HG03045 (cell line): ENCODE measurements at regions not wholly inside any gene's neighbourhood (a gene's known extent, or its start where the extent isn't known, plus 50 kb on each side); places are given as distances from the start of the nearest gene placed in this dataset.
"Not testable (repeated sequence)": the region's sequence is repeated elsewhere in the genome, so short reads cannot be mapped to it uniquely, and the experiment has no call there.

Experiments used
- ATAC-seq: cut with Tn5 transposase; IDR thresholded peaks from one replicate; pipeline ENCODE4 v1.9.1; 2021; ENCODE audit warnings: mild to moderate bottlenecking, moderate library complexity; ENCODE audit not compliant: unreplicated experiment

DNA sequence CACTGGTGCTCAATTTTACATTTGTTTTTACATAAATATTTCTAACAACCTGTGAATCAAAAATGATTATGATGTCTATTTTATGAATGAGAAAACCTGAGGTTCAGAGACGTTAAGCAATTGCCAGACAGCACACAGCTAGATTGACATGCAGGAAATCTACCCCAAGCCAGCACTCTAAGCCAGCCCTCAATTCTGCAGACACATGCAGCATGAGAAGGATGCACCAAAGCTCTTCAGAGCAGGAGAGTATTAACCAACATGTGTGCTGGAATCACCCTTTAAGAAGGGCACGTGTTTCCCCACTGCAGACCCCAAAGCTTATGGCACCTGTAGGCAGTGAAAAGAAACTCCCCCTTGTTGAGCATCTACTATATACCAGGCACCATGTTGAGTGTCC is 126.1 kb upstream of the ARHGEF3 start:
- no peak for ATAC-seq

DNA sequence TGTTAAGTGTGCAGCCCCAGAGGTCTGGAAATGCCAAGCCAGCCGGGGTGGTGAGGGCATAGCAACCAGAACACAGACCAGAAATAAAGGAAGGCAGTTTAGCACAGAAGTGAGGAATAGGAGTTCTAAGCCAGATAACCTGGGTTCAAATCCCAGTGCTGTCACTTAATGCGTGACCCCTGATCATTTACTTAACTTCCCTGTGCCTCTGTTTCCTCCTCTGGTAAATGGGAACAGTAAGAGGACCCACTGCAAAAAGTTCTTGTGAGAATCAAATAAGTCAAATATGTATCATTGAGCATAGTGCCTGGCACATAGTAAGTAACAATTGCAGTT is 125.2 kb upstream of the ARHGEF3 start:
- no peak for ATAC-seq

DNA sequence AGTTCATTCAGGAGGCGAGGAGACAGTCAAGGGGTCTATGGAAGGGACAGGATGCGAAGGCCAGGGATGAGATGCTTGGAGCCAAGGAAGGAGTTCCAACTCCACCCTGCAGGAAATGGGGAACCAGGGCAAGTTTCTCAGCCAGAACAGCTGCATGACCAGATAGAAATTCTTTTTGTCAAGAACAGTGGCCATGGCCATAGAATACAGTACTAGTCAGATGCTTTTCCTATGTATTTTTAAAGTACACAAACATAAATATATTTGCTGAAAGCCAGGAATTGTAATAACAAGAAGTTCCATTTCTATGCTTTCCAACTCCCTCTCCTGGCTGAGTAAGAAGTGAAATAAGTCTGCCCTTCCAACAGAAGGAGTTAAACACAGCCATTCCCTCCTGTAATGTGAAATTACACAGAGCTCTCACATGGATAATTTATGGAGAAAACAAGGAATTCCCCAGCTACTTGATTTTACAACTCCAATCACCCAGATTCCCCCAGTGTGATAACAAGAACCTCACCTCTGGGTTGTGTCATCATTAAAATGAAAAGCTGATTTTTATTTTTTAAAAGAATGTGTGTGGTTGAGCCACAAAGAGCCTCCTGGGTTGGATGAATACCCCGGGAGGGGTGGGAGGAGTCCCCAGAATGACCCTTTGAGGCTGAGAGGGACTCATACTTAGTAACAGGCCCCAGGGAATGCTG is 124.6 kb upstream of the ARHGEF3 start:
- ATAC-seq: no peak

DNA sequence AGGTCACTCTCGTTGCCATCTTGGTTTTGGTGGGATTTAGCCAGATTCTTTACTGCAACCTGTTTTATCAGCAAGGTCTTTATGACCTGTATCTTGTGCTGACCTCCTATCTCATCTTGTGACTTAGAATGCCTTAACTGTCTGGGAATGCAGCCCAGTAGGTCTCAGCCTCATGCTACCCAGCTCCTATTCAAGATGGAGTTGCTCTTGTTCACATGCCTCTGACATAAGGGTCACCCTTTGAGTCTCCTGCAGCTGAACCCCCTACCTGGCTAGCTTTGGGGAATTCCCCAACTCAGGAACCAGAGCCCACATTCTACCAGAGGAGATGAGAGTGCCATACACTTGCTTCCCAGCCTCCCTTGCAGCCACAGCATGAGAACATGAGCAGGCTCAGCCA is 123.0 kb upstream of the ARHGEF3 start:
- ATAC-seq: not testable (repeated sequence)

DNA sequence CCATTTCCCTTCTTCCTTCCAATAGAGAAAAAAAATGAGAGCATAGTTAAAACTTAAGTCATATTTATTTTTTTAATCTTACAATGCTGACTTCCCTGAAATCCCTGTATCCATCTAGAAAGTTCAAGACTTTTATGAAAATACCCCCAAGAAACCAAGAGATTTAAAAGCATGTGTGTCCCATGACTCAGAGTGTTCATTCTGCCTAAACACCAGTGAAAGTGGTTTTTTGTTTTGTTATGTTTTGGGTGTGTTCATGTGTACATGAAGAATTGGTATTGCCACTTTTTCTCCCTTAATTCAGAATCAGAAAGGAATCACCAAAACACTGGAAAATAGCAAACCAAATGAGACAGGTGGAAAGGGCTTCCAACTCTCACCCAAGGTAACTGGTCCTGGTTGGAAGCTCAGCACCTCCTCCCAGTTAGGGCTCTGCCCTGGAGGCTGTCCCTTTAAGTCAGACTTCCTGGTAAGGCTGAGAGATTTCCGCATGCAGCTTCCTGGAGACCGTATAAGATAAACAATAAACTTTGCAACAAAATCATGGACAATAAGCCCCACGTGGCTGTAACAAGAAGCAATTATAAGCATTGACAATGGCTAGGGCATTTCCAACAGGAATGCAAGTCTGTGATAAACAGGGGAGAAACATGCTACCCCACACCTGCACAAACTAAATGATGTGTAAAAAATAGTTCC is 121.9 kb upstream of the ARHGEF3 start:
- ATAC-seq: no peak

DNA sequence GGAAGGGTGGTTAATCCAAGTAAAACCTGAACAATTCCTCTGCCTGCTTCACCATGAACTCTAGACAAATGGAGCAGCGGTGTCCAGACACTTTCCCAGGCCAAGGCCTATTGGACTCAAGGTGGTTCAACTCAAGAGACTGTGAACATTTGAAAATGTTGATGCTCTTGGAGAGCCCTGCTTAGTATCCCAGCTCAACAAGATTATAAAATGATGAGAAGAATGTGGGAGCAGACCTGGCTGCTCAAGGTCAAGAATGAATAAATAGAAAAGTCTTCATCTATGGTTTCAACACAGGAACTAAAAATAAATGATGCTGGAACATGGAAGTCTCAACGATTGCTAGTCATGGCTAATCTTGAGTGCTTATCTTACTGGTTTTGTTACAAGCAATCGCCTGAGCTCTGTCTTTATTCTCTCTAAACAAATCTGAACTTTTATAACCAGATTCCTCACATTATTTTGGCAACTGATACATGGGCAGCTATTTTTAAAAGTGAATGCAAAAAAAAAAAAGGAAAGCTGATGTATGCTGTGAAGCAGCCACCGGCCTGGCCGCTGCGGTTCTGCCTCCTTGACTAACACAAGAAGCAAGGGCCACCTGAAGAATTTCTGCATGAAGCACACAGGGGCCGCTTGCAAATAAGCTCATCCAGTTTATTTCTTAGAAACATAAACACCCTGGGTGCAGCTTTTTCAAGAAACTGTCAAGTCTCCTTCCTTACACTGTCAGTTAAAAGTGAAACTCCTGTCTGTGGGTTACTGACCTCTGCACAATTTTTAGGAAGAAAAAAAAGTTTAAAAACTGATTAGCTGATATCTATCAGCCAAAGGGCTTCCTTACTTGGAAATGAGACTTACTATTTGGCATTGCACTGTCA is 120.1 kb upstream of the ARHGEF3 start:
- ATAC-seq: no peak

DNA sequence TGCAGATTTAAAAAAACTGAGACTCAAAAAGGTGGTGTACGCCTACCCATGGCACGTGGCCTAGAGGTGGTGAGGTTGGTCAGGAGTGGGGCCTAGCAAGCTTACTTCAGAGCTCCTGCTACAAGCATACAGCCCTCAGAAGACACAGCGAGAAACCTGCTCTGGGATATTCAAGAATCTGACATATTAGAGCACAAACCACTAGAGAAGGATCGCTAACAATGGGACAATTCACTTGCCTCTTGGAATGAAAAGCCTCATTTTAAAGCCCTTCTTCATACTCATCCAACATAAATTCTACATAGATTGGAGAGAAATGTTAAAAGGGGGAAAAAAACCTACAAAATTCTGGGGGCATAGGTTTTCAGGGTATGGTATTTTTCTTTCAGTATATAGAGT is 118.0 kb upstream of the ARHGEF3 start:
- ATAC-seq: no peak

DNA sequence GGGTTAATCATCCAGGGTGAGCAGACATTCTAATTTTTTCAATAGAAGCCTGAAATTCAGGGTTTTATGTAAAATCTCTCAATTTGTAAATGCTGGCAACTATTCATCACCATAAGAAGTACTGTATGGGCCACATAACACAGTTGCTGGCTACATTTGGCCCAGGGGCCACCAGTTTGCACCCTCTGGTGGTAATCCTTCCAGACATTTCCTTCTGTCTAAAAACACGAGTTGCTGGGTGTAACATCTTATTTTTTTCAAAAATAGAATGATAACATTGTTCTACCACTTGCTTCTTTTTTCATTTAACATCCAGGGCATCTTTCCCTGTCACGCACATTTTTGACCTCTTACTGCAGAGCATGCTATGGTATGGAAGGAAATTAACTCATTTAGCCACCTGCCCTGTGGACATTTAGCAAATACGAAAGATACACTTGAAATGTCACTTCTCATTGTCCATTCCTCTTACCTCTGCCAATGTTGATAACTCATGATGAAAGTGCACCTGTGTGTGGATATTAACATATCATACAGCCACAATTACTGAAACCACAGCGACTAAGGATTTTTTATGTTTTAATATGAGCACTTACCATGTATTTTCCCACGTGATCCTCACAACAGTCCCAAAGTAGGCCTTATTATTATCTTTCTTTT is 117.5 kb upstream of the ARHGEF3 start:
- no peak for ATAC-seq

DNA sequence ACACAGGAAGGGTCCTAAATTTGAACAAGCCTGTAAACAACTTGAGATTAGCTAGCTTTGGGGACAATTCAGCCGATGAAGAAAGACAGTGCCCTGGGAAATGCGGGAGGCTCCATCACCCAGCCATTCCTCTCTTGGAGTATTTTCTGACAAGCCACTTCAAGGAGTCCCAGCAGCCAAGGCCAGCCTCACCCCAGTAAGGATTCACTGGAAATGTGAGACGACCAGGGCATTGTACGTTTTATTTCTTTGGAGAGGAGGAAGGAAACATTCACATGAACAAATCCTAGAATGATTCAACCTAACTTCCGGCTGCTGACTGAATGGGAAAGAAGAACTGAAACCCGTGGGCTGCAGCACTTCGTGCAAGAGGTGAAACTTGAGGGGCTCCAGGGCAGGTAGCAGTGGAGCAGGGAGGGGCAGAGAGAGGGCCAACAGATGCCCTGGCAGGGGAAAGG is 116.4 kb upstream of the ARHGEF3 start:
- ATAC-seq: peak; percentile 40

DNA sequence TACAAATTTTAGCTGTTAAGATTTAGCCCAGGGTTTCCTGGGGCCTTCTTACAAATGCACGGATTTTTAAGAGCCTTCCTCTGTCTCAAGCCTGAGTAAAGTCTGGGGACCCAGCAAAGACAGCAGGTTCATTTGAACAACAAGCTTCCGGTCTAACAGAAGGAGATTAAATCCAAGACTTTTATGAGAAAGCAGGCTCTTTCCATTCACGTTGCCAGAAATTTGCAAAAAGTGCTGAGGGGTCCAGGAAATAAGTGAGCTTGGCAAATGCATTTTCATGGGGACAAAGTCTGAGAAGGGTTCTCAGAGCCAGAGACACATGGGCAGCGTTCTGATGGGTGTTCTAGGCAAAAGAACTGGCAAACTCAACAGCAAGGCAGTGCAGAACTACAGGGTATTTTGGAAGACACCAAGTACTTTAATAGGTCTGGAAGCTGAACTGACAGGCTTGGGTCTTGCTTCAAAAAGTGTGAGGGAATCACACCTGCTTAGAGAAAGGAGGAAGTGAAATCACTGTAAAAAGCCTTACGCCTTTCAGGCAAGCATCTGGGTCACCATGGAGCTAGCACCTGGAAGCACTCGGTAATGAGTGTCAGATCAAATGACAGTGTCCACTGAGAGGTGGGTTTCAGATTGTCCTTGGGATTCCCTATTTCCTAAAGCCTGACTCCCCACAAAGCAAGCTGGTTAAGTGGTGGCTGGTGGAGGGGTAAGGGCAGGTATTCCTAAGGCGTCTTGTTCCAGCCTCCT is 115.8 kb upstream of the ARHGEF3 start:
- peak; percentile 67 for ATAC-seq

DNA sequence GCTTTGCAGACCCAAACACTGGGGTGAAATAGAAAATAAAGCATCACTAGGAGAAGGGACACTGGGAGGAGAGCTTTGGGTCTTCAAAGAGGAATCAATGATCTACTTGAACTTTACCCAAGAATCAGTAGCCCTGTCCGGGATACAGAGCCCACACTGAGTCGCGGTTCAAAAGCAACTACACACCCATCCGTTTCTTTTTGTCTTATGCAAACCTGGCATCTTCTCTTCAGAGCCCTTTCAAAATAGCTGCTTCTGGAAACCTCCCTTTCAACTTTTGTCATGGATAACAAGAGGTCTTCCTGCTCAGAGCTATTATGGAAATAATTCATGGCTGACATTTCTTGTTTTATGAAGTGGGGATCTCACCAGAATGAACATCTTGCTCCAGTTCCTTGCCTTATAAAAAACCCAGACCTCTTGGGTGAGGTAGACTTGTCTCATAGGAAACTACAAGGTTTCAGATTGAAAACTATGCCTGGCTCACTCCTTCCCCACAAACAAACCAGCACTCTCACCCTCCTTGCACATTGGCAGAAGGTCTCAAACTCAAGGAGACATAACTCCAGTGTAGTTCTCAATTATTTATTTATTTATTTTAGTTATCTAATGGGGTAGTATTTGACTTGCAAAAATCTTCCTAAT is 115.1 kb upstream of the ARHGEF3 start:
- ATAC-seq: no peak

DNA sequence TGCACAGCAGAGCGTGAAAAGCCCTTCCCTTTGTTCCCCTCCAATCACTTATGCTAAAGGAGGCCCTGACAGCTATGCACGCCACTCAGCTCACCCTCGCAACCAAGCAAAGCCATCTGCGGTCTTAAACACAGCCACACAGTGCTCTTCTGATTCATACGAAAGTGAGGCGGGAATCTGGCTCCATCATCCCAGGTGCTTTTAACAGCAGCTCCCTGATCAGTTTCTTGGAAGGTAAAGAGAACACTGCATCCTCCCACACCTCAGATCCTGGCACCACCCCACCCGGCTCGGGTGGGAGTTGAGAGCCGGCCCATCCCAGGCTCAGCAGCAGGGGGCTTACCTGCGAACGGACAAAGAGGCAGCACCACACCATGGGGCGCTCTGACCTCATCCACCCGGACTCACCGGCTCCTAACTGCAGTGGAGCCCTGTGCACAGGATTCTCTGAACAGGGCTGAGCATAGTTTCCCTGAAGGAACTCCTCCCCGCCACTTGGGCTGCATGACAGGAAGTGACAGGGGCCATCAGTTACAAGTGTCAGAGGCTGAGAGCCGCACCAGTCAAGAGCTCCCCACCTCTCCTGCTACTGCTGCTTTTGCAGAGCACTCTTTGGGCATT is 114.3 kb upstream of the ARHGEF3 start:
- ATAC-seq: peak; percentile 59

DNA sequence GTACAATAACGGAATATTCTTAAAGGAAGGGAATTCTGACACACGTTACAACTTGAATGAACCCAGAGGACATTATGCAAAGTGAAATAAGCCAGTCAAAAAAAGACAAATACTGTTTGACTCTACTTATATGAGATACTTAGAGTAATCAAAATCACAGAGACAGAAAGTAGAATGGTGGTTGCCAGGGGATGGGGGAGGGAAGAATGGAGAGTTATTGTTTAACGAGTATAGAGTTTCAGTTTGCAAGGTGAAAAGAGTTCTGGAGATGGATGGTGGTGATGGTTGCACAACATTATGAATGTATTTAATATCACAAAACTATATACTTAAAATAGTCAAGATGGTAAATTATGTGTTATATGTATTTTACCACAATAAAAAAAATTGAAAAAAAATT is 112.9 kb upstream of the ARHGEF3 start:
- no peak for ATAC-seq

DNA sequence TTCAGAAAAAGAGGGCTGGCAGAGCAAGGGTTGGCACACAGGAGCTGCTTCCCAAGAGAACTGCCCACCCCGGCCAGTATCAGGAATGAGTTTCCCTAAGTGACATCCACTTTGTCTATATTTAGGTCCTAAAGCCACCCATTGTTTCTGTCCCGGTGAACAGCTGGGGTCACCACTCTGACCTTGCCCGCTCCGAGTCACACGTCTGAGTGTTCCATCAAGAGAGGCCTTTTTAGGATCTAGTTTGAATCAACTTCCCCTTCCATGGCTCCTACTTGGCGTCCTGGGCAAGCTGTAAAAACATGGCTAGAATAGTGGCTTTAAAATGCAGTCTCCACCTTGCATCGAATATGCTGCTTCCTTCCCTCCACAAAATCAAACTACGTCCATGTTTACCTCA is 109.6 kb upstream of the ARHGEF3 start:
- no peak for ATAC-seq

DNA sequence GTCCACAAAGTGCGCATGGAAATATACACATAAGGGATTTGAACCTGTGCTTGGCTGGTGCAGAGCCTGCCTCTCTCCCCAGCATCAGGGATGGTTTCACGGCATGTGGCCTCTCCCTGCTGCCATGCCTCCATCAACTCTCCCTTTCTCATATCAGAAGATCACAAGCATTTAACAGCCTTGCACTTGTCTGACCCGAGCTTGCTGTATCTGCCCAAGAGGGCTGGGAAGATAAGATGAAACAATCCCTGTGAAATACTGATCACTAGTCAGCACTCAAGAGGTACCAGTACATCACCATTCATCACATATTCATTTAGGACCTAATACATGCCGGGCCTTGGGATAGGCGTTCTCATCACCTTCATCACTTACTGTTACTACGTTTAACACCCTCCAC is 107.6 kb upstream of the ARHGEF3 start:
- no peak for ATAC-seq

DNA sequence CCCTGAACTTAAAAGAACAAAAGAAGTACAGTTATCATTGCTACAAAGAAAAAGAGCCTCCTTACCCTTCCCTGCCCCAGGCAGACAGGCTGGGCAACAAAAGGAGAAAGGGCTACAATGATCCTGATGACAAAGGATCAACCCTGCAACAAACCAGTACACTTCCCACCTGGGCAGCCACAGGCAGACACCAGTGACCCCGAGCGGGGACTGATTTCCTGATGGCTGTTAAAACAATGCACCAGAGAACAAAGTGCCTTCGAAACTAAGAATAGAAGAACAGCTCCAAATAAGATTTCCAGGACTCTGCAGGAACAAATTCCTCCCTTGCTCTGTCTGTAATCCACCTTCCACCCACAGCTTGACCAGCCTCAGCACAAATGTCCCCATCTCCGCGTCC is 106.3 kb upstream of the ARHGEF3 start:
- no peak for ATAC-seq

DNA sequence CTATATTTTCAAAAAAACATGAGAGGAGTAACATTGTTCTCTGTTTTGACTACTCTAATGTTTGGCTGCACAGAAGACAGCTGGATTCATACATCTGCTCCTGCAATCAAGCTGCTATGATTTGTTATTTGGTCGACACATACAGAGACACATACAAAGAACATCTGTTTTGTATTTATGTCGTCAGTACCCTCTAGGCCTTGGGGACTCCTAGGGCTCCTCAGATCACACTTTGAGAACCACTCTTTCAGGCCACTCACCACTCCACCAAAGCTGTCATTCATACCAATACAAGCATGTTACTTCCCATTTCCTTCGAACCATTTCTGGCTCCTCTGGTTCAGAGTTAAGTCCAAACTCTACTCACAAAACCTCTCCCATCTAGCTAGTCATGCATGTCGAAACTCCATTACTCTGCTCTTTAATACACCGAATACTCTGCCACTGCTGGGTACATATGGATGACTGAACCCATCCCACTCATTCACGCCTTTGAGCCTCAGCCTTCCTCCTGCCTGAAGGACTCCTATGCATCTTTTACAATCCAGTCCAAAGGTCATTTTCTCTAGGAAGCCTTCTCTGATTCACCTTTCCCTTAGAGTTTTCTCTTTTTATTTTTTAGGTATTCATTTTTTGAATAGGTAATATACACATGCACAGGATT is 102.9 kb upstream of the ARHGEF3 start:
- ATAC-seq: no peak

DNA sequence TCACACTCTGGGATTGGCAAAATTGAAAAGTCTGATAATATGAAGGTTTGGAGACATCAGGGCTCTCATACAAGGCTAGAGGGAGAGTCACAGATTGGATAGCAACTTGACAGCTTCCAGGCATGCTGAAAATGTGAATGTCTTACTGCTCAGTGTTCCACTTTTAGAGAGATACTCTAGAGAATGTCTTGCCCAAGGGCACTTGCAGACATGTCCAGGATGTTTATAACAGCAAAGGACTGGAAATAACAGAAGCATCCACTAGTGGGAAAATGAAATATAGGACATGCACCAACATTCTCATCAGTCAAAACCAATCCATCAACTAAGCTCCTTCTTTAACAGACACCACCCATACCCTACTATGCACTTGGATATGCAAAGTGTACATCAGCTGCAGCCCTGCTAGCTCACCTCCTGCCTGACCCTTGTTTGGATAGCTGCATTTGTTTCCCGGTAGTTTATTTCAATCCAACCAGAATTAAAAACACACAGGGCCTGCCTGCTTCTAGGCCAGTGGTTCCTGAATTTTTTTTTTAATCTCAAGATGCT is 101.6 kb upstream of the ARHGEF3 start:
- no peak for ATAC-seq
